HG03064 (cell line): ENCODE measurements at regions not wholly inside any gene's neighbourhood (a gene's known extent, or its start where the extent isn't known, plus 50 kb on each side); places are given as distances from the start of the nearest gene placed in this dataset.
"Not testable (repeated sequence)": the region's sequence is repeated elsewhere in the genome, so short reads cannot be mapped to it uniquely, and the experiment has no call there.

ENCODE experiments used
- ATAC-seq: cut with Tn5 transposase; IDR thresholded peaks from one replicate; pipeline ENCODE4 v1.9.1; 2021; ENCODE audit warnings: low read depth; ENCODE audit not compliant: unreplicated experiment

GRCh38 chr3:26049951-26050350 is 260.1 kb downstream of the OXSM start:
- ATAC-seq: no peak

GRCh38 chr3:26050776-26051175 is 260.9 kb downstream of the OXSM start:
- no peak for ATAC-seq

GRCh38 chr3:26058901-26059321 is 269.0 kb downstream of the OXSM start:
- ATAC-seq: no peak

- no peak for ATAC-seq
Measured at GRCh38 chr3:26061947-26062346, 272.1 kb downstream of the OXSM start.

- no peak for ATAC-seq
Measured at GRCh38 chr3:26064297-26064696, 274.4 kb downstream of the OXSM start.

- ATAC-seq: no peak
Measured at GRCh38 chr3:26068890-26069289, 279.0 kb downstream of the OXSM start.

GRCh38 chr3:26070854-26071253 is 281.0 kb downstream of the OXSM start:
- ATAC-seq: no peak

GRCh38 chr3:26074080-26074479 is 284.2 kb downstream of the OXSM start:
- no peak for ATAC-seq

- no peak for ATAC-seq
Measured at GRCh38 chr3:26078539-26078938, 288.6 kb downstream of the OXSM start.

GRCh38 chr3:26081166-26081565 is 291.3 kb downstream of the OXSM start:
- ATAC-seq: no peak

GRCh38 chr3:26081806-26082205 is 291.9 kb downstream of the OXSM start:
- ATAC-seq: no peak

- no peak for ATAC-seq
Measured at GRCh38 chr3:26082911-26083310, 293.0 kb downstream of the OXSM start.

GRCh38 chr3:26084629-26085028 is 294.7 kb downstream of the OXSM start:
- ATAC-seq: no peak

- no peak for ATAC-seq
Measured at GRCh38 chr3:26087751-26088150, 297.9 kb downstream of the OXSM start.

- no peak for ATAC-seq
Measured at GRCh38 chr3:26089249-26089648, 299.4 kb downstream of the OXSM start.

- ATAC-seq: no peak
Measured at GRCh38 chr3:26090589-26090988, 300.7 kb downstream of the OXSM start.

- ATAC-seq: no peak
Measured at GRCh38 chr3:26091096-26091495, 301.2 kb downstream of the OXSM start.

GRCh38 chr3:26091626-26092025 is 301.7 kb downstream of the OXSM start:
- no peak for ATAC-seq

GRCh38 chr3:26097111-26097510 is 307.2 kb downstream of the OXSM start:
- ATAC-seq: not testable (repeated sequence)

- ATAC-seq: no peak
Measured at GRCh38 chr3:26099692-26100091, 309.8 kb downstream of the OXSM start.

GRCh38 chr3:26100176-26100575 is 310.3 kb downstream of the OXSM start:
- ATAC-seq: no peak

GRCh38 chr3:26102376-26102775 is 312.5 kb downstream of the OXSM start:
- no peak for ATAC-seq

- ATAC-seq: no peak
Measured at GRCh38 chr3:26104851-26105251, 315.0 kb downstream of the OXSM start.
